HUDEP-2 (cell line): ENCODE measurements at regions not wholly inside any gene's neighbourhood (a gene's known extent, or its start where the extent isn't known, plus 50 kb on each side); places are given as distances from the start of the nearest gene placed in this dataset.
"Not testable (repeated sequence)": the region's sequence is repeated elsewhere in the genome, so short reads cannot be mapped to it uniquely, and the experiment has no call there.

Source experiments
- DNase-seq, 76 experiments: peaks; one replicate each; lab custom pipeline; 2025; ENCODE audit not compliant: unreplicated experiment in 76 of 76; lab: John Stamatoyannopoulos, UW

- DNase-seq = peak in 28 of 76 experiments; percentile 1 to 45 (median 14)
These were observed 122.9 kb downstream of the CAVIN4 start for GRCh38 chr9:100700689-100701318.

- DNase-seq = peak in 61 of 76 experiments; percentile 4 to 74 (median 37)
These were observed 136.7 kb downstream of the CAVIN4 start for GRCh38 chr9:100714372-100715099.

- no peak for DNase-seq
These were observed 137.2 kb downstream of the CAVIN4 start for GRCh38 chr9:100715100-100715380.

- no peak for DNase-seq
These were observed 140.8 kb downstream of the CAVIN4 start for GRCh38 chr9:100718717-100719116.

GRCh38 chr9:100720922-100721321 lies 143.0 kb downstream of the CAVIN4 start:
- peak in 4 of 76 experiments; percentile 2 to 39 (median 22) for DNase-seq

- DNase-seq = no peak
These were observed 147.0 kb downstream of the CAVIN4 start for GRCh38 chr9:100724886-100725285.

- DNase-seq = no peak
These were observed 147.5 kb downstream of the CAVIN4 start for GRCh38 chr9:100725371-100725770.

GRCh38 chr9:100729336-100729895 lies 151.5 kb downstream of the CAVIN4 start:
- DNase-seq = no peak

GRCh38 chr9:100730086-100730485 lies 152.2 kb downstream of the CAVIN4 start:
- no peak for DNase-seq

- DNase-seq = no peak
These were observed 153.2 kb downstream of the CAVIN4 start for GRCh38 chr9:100731038-100731556.

- DNase-seq = no peak
These were observed 153.7 kb downstream of the CAVIN4 start for GRCh38 chr9:100731557-100731956.

GRCh38 chr9:100739208-100739607 lies 161.3 kb downstream of the CAVIN4 start:
- no peak for DNase-seq

GRCh38 chr9:100739666-100740065 lies 161.8 kb downstream of the CAVIN4 start:
- DNase-seq = no peak

GRCh38 chr9:100748930-100749329 lies 171.1 kb downstream of the CAVIN4 start:
- not testable (repeated sequence) for DNase-seq

- no peak for DNase-seq
These were observed 178.3 kb downstream of the CAVIN4 start for GRCh38 chr9:100756217-100756616.

GRCh38 chr9:100759215-100759614 lies 181.3 kb downstream of the CAVIN4 start:
- no peak for DNase-seq

GRCh38 chr9:100761276-100761802 lies 183.5 kb downstream of the CAVIN4 start:
- no peak for DNase-seq

- no peak for DNase-seq
These were observed 196.4 kb downstream of the CAVIN4 start for GRCh38 chr9:100774326-100774725.

GRCh38 chr9:100774962-100775361 lies 197.1 kb downstream of the CAVIN4 start:
- no peak for DNase-seq

- no peak for DNase-seq
These were observed 198.0 kb downstream of the CAVIN4 start for GRCh38 chr9:100775912-100776311.

- no peak for DNase-seq
These were observed 206.9 kb downstream of the CAVIN4 start for GRCh38 chr9:100784755-100785154.

GRCh38 chr9:100785946-100786345 lies 208.1 kb downstream of the CAVIN4 start:
- no peak for DNase-seq
